Stimulated activated CD4-positive, alpha-beta T cell treated with anti-CD3 and anti-CD28 coated beads, Interleukin-4, amount 100 ng/mL, for 1 hour (primary cell): ENCODE measurements at regions not wholly inside any gene's neighbourhood (a gene's known extent, or its start where the extent isn't known, plus 50 kb on each side); places are given as distances from the start of the nearest gene placed in this dataset.

ENCODE experiments used
- DNase-seq: peaks from one replicate; pipeline ENCODE4 v3.0.0-alpha.2; 2020

- DNase-seq: no peak
Measured at GRCh38 chr10:130994845-130995244, 316.7 kb downstream of the TCERG1L start.

- DNase-seq: no peak
Measured at GRCh38 chr10:130997267-130998045, 314.1 kb downstream of the TCERG1L start.

DNA sequence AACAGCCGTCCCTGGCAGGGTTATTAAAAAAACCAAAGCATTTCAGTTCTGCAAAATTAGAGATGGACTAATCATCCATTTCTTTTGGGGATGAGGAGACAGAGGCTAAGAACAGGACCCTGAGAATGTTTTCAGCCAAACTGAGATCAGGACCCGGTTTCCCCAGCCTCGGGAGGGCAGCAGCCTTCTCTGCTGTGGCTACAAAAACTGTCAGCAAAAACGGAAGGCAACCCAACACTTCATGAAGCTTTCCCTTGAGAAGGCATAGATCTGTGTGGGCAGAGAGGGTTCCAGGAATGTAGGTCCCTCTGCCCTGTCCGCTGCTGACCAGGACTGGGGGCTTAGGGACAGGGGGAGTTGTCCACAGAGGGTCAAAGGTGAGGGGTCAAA is 313.5 kb downstream of the TCERG1L start:
- no peak for DNase-seq

GRCh38 chr10:130998642-130999041 is 312.9 kb downstream of the TCERG1L start:
- DNase-seq: no peak

DNA sequence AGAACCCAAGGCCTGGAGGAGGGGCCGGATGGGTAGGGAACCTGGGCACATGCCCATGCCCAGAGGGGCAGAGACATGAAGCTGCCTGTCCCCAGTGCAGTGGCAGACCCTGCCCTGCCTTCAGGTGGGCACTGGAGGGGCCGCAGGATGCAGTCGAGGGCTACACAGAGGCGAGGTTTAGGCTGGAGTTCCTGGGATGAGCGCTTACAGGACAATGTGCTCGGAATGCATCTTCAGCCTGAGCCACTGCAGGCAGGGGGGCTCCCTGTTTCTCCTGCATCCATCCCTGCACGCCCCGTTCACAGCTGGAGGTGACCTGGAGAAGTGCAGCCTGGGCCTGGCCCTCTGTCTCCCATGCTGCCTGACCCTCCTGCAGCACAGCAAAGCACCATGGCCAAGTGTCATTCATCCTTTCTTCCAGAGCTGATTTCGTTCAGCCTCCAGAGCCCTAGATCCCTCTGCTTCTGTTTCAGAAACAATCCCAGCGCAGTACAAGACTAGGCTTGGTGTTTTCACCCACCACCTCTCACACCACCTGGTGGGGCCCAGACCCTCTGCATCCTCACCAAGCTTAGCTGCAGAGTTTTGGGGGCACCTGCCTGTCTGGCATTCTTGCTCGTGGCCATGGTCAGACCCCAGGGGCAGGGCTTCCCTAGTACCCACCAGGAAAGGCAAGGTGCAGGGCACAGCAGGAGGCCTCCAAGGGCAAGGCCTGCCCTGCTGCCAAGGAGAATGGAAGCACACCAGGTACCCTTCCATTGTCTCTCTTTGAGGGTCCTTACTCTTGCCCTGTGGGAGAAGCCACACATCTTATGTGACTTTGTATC is 311.9 kb downstream of the TCERG1L start:
- no peak for DNase-seq

DNA sequence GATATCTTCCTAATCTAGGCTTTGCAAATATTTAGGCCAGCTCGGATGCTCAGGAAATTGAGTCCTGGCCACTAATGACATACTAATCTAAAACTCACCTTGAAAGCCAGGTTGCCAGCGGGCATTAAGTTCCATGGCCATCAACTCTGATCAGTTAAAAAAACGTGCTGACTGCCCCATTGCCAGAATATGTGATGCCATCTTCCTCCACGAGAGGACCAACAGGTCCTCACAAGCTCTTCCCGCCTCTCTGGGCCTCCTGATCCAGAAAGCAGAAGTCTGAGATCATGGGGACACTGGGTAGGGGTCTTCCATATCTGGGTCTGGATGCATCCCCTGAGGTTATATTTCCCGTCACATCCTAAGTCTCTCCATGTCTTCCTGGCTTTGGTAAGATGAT is 311.3 kb downstream of the TCERG1L start:
- DNase-seq: no peak

DNA sequence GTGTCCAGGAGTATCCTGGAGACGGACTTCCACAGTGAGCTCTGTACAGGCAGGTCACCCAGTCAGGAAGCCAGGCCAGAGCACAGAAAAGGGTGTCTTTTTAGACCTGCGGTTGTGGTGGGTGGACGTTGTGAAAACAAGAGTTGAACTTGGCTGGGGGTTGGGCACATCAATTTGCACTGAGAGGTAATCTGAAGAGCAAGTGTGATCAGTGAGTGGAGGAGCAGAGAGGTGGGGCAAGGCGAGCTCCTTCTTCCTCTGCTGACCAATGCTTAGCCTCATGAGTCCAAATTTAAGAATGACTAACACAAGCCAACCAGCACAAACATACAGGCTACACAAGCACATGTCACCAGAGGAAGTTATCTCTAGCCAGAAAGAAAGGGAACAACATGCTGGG is 310.8 kb downstream of the TCERG1L start:
- DNase-seq: no peak

DNA sequence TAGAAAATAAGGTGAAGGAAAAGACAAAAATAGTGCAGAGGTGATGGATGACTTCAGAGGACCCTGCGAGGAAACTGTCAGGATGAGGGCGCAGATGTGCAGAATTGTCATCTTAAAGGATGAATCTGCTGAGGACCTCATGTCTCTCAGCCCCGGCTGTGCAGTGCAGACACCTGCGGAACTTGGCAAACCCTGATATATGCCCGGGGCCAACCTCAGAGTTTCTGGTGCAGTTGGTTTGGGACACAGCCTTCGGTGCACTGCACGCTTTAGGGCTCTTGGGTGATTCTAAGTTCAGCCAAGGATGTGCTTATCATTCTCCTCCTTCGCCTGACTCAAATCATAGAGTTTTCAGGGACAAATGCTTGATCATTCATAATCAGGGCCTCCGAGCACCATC is 310.1 kb downstream of the TCERG1L start:
- DNase-seq: no peak

DNA sequence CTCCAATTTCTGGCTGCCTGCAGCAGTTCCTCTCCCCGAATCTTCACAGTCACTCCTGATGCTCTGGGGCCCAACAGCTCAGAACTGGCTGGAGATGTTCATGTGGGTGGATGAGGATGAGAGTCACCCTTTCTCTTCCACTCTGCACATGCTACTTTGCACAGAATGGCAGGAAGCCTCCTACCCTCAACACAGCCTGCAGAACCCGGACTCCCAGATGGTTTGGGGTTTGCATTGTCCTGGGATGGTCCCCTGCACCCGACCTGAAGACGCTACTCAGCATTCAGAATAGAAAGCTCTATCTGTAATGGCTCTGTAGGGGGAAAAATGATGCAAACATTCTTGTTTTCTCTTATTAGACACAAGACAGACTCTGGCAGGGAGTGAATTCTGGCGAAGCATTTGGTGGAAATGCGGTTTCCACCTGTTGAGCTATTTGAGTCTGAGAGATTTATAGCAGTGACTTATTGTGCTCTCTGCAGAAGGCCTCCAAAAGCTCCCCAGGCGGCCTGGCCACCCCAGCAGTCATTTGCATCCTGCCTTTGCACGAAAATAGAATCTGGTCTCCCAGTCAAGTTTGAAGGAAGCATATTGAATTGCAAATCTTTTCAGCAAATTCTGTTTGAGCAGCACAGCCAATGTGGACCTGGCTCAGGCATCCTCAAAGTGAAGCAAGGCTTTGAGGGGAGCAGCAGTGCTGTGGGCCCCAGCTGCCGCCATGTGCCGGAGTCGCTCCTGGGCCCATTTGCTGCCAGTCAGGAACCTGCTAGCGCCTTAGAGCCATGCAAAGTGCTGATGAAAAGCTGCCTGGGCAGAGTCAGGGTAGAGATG is 309.3 kb downstream of the TCERG1L start:
- DNase-seq: no peak

GRCh38 chr10:131003455-131003854 is 308.1 kb downstream of the TCERG1L start:
- DNase-seq: no peak

GRCh38 chr10:131004276-131004675 is 307.2 kb downstream of the TCERG1L start:
- no peak for DNase-seq

DNA sequence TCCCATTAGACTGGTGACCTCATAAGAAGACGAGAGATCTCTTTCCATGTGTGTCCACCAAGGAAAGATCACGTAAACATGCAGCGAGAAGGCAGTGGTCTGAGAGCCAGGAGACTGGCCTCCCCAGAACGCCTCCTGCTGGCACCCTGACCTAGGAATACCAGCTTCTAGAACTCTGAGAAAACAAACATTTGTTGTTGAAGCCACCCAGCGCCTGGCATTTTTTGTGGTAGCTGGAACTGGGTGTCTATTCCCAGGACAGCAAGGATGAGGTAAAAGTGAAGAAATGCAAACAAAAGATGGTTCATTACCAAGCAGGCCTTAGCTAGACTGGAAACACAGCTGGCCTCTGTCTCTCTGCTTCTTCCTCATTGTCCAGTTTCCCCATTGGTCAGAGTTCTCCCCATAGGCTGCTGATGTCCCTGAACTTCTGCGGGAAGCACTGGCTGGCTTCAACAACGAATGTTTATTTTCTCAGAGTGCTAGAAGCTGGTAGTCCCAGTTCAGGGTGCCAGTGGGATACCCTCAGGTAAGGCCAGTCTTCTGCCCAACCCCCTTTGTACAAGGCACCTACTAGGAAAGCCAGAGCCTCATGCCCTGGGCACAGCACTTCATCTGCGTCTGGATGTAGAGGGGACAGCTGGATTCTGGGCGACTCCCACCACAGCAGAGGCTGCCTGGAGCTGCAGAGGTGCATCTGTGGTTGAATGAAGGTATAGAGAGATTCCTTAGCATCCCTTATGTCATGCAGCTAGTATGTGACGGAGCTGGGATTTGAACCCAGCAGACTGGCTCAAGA is 304.9 kb downstream of the TCERG1L start:
- DNase-seq: no peak

GRCh38 chr10:131009791-131010190 is 301.7 kb downstream of the TCERG1L start:
- no peak for DNase-seq

GRCh38 chr10:131010965-131011575 is 300.5 kb downstream of the TCERG1L start:
- no peak for DNase-seq

DNA sequence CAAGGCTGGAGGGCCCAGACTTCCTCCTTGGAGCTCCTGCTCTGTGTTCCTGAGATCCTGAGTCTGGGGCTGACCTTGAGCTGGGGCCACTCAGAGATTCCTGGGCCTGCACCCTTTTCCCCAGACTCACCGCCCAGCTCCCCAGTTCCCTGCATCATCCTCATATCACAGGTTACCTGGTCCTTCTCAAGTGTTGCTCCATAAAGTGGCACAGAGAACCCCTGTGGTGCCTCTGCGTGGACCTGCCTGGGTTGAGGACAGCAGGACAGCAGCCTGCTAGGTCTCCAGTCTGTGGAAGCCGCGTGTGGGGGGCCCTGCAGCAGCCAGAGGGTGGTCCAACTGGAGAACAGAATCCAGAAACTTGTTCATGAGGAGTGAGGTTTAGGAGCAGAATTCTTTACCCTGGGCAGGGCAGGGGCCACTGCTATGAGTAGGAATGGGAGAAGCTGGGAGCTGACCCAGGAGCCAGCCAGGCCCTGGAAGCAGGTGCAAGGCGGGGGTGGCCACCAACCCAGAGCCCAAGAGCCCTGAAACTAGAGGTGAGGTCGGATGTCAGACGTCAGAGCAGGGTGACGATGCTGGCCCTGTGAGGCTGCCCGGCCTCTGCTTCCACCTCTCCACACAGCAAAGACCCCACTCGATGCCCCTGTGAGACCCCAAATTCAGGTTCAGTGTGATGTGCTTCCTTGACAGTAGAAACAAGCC is 299.4 kb downstream of the TCERG1L start:
- DNase-seq: no peak

DNA sequence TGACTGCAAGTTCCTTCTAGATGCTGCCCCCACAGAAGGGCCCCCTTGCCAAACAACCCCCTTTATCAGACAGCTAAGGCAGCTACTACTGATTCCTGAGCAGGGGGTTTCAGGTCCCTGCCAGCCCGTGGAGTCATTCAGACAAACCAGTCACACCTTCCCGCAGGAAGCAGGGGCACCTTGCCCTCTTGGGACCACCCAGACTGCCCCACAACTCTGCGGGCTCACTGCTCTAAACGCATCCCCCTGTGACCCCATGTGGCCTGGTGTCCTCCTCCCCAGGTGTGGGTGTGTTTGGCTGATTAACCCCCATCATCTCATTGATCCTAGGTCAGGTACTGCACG is 298.9 kb downstream of the TCERG1L start:
- no peak for DNase-seq

- DNase-seq: no peak
Measured at GRCh38 chr10:131013281-131013912, 298.1 kb downstream of the TCERG1L start.

DNA sequence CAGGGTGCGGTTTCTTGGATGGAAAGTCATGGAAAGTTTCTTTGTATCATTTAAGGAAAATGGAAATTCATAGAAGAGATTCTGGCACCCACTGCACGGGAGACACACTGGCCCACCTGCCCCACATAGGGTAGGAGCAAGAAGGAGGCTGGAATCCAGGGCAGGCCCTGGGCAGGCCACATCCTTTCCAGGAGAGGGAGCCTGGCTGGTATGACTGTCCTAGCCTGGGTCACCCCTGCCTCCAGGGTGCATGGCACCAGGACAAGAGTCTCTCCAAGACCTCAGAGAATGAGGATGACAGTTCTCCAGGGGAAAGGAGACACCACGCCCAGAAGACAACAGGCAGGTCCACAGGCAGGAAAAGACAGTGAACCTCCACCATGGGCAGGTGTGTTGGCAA is 297.2 kb downstream of the TCERG1L start:
- no peak for DNase-seq

DNA sequence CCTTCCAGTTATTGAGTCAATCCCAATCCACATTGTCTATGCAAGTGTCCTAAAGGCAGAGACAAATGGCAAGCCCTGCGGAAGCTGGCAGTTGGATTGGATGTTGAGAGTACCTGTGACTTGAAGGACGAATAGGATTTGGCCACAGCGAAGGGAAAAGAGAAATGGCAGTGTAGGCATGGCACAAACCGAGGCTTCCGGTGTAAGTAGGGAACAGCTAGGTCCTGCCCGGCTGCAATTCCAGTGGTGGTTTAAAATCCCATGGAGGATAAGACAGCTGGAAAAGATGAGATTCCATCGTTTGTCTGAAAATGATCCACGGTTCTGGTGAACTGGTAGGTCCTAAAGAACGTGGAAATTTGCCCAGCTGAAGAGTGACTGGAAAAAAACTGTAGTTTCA is 296.2 kb downstream of the TCERG1L start:
- DNase-seq: no peak

GRCh38 chr10:131016556-131016955 is 295.0 kb downstream of the TCERG1L start:
- no peak for DNase-seq
